ENCODE measurements at regions not wholly inside any gene's neighbourhood (a gene's known extent, or its start where the extent isn't known, plus 50 kb on each side); places are given as distances from the start of the nearest gene placed in this dataset.
"Not testable (repeated sequence)": the region's sequence is repeated elsewhere in the genome, so short reads cannot be mapped to it uniquely, and the experiment has no call there.

DNA sequence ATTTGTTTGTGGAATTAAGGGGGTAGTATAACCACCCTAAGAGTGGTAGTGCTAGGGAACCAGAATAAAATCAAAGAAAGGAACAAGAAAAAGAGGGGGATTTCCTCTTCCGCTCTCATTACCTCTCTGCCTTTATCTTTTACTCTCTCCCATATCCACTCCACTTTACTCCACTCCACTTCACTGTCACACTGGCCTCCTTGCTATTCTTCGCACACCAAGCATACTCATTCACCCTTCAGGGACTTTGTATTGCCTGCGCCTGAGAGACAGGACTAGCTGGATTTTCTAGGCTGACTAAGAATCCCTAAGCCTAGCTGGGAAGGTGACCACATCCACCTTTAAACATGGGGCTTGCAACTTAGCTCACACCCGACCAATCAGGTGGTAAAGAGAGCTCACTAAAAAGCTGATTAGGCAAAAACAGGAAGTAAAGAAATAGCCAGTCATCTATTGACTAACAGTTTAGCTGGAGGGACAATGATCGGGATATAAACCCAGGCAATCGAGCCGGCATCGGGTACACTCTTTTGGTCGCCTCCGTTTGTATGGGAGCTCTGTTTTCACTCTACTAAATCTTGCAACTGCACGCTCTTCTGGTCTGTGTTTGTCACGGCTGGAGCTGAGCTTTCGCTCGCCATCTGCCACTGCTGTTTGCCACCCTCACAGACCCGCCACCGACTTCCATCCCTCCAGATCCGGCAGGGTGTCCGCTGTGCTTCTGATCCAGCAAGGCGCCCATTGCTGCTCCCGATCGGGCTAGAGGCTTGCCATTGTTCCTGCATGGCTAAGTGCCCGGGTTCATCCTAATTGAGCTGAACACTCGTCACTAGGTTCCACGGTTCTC lies 121.8 kb downstream of the FAM170A start:
- Histone ChIP-seq H3K4me3 (ENCODE audit: low read length in 2 of 2) (no peak overlapping the region), H3K79me1 (ENCODE audit: low read depth, low read length) (no peaks in the 10 kb centered on the region), H2BK12ac (ENCODE audit: low read length) (no peak overlapping the region), H3K4ac (ENCODE audit: low read length) (no peak overlapping the region), H3K27ac (replicated peaks; ENCODE audit: low read length) (no peak overlapping the region), H3K4me2 (ENCODE audit: insufficient read depth, low read length, poor library complexity, severe bottlenecking) (no peak overlapping the region), H3K18ac (ENCODE audit: low read length) (no peak overlapping the region), H4K91ac (ENCODE audit: low read depth, low read length, poor library complexity) (no peak overlapping the region), H4K8ac (ENCODE audit: low read depth, low read length) (no peak overlapping the region), H2BK5ac (ENCODE audit: low read length) (no peak overlapping the region), H2AK5ac (ENCODE audit: low read depth, low read length) (no peak overlapping the region), H2BK120ac (ENCODE audit: low read depth, low read length) (no peak overlapping the region), H2AFZ (ENCODE audit: low read length) (no peak overlapping the region), H3K23ac (ENCODE audit: low read depth, low read length, poor library complexity) (no peak overlapping the region), H3K9ac (ENCODE audit: low read depth, low read length, poor library complexity) (no peak overlapping the region), H3K4me1 (ENCODE audit: control insufficient read depth in 2 of 2, insufficient read depth in 1 of 2, low read depth in 1 of 2, low read length in 2 of 2) (no peaks in the 10 kb centered on the region), H3K14ac (ENCODE audit: low read length) (no peak overlapping the region), H3K36me3 (replicated peaks in 1 of 2; ENCODE audit: control insufficient read depth in 2 of 2, insufficient read depth in 2 of 2, low read length in 2 of 2) (no peaks in the 10 kb centered on the region), H3K27me3 (ENCODE audit: control insufficient read depth in 3 of 3, insufficient read depth in 3 of 3, low read depth in 1 of 3, low read length in 3 of 3) (no peaks in the 10 kb centered on the region), H3K9me3 (replicated peaks in 1 of 2; ENCODE audit: control insufficient read depth in 2 of 2, insufficient read depth in 1 of 2, low read depth in 1 of 2, low read length in 2 of 2) (no peaks in the 10 kb centered on the region), H2BK15ac (ENCODE audit: low read length) (no peak overlapping the region)
- DNase-seq (ENCODE audit: low spot score), result no peak
- no CpG with 5 or more reads among the region's 24 CpGs for WGBS, 2 donors (ENCODE audit: extremely low coverage in 2 of 2, insufficient read length in 2 of 2, insufficient replicate concordance in 1 of 2)

DNA sequence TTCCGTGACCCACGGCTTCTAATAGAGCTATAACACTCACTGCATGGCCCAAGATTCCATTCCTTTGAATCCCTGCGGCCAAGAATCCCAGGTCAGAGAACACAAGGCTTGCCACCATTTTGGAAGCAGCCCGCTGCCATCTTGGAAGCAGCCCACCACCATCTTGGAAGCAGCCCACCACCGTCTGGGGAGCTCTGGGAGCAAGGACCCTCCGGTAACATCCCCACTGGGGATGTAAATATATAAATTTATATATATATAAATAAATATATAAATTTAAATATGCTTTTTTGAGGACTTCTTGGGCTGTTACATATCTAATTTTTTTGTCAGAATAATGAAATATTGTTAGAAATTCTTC lies 122.4 kb downstream of the FAM170A start:
- H2BK5ac ChIP-seq (ENCODE audit: low read length), result no peak overlapping the region
- H2AFZ ChIP-seq (ENCODE audit: low read length), result no peak overlapping the region
- H3K4me2 ChIP-seq (ENCODE audit: insufficient read depth, low read length, poor library complexity, severe bottlenecking), result no peak overlapping the region
- H2BK120ac ChIP-seq (ENCODE audit: low read depth, low read length), result no peak overlapping the region
- no peak for DNase-seq (ENCODE audit: low spot score)
- no CpG with 5 or more reads among the region's 6 CpGs for WGBS, 2 donors (ENCODE audit: extremely low coverage in 2 of 2, insufficient read length in 2 of 2, insufficient replicate concordance in 1 of 2)
- H2BK15ac ChIP-seq (ENCODE audit: low read length), result no peak overlapping the region
- H3K4me3 ChIP-seq (ENCODE audit: low read length in 2 of 2), result no peak overlapping the region
- H2BK12ac ChIP-seq (ENCODE audit: low read length), result no peak overlapping the region
- H3K4me1 ChIP-seq (ENCODE audit: control insufficient read depth in 2 of 2, insufficient read depth in 1 of 2, low read depth in 1 of 2, low read length in 2 of 2), result no peaks in the 10 kb centered on the region
- no peaks in the 10 kb centered on the region for H3K9me3 ChIP-seq (replicated peaks in 1 of 2; ENCODE audit: control insufficient read depth in 2 of 2, insufficient read depth in 1 of 2, low read depth in 1 of 2, low read length in 2 of 2)
- no peak overlapping the region for H3K4ac ChIP-seq (ENCODE audit: low read length)
- H3K79me1 ChIP-seq (ENCODE audit: low read depth, low read length), result no peaks in the 10 kb centered on the region
- no peak overlapping the region for H3K14ac ChIP-seq (ENCODE audit: low read length)
- no peak overlapping the region for H4K91ac ChIP-seq (ENCODE audit: low read depth, low read length, poor library complexity)
- H3K18ac ChIP-seq (ENCODE audit: low read length), result no peak overlapping the region
- H3K9ac ChIP-seq (ENCODE audit: low read depth, low read length, poor library complexity), result no peak overlapping the region
- H2AK5ac ChIP-seq (ENCODE audit: low read depth, low read length), result no peak overlapping the region
- no peak overlapping the region for H3K27ac ChIP-seq (replicated peaks; ENCODE audit: low read length)
- no peaks in the 10 kb centered on the region for H3K27me3 ChIP-seq (ENCODE audit: control insufficient read depth in 3 of 3, insufficient read depth in 3 of 3, low read depth in 1 of 3, low read length in 3 of 3)
- no peak overlapping the region for H4K8ac ChIP-seq (ENCODE audit: low read depth, low read length)
- no peaks in the 10 kb centered on the region for H3K36me3 ChIP-seq (replicated peaks in 1 of 2; ENCODE audit: control insufficient read depth in 2 of 2, insufficient read depth in 2 of 2, low read length in 2 of 2)
- H3K23ac ChIP-seq (ENCODE audit: low read depth, low read length, poor library complexity), result no peak overlapping the region

DNA sequence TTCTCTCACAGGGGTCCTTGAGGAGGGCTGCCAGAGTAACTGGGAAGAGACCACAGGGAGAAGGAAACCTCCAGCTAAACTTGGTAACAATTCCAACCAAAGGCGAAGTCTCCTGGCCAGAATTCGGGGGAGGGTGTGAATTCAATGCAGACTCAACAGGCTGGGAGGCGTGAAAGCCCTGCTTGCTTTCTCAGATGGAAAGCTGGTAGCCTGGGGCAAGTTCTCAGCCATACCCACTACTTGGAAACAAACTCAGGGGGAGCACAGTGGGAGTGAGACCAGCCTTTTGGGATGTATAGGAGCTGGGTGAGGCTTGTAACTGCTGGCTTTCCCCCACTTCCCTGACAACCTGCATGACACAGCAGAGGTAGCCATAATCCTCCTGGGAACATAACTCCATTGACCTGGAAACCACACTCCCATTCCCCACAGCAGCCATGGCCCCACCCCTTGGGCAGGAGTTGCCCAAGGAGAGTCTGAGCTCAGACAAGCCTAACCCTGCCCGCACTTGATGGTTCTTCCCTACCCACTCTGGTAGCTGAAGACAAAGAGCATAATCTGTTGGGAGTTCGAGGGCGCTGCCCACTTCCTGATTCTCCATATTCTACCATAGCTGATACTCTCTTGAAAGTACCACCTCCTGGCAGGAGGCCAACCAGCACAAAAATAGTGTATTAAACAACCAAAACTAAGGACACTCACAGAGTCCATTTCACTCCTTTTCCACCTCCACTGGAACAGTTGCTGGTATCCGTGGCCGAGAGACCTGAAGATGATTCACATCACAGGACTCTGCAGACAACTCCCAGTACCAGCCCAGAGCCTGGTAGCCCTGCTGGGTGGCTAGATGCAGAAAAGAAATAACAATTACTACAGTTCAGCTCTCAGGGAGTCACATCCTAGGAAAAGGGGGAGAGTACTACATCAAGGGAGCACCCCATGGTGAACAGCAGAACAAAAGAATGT lies 123.8 kb downstream of the FAM170A start:
- H2BK15ac ChIP-seq (ENCODE audit: low read length), result no peak overlapping the region
- no peak overlapping the region for H2BK12ac ChIP-seq (ENCODE audit: low read length)
- H3K9ac ChIP-seq (ENCODE audit: low read depth, low read length, poor library complexity), result no peak overlapping the region
- no peaks in the 10 kb centered on the region for H3K79me1 ChIP-seq (ENCODE audit: low read depth, low read length)
- WGBS, 2 donors (ENCODE audit: extremely low coverage in 2 of 2, insufficient read length in 2 of 2, insufficient replicate concordance in 1 of 2), result no CpG with 5 or more reads among the region's 8 CpGs
- no peak overlapping the region for H2AK5ac ChIP-seq (ENCODE audit: low read depth, low read length)
- no peak overlapping the region for H4K91ac ChIP-seq (ENCODE audit: low read depth, low read length, poor library complexity)
- H2BK5ac ChIP-seq (ENCODE audit: low read length), result no peak overlapping the region
- H3K36me3 ChIP-seq (replicated peaks in 1 of 2; ENCODE audit: control insufficient read depth in 2 of 2, insufficient read depth in 2 of 2, low read length in 2 of 2), result no peaks in the 10 kb centered on the region
- H3K27ac ChIP-seq (replicated peaks; ENCODE audit: low read length), result no peak overlapping the region
- no peaks in the 10 kb centered on the region for H3K9me3 ChIP-seq (replicated peaks in 1 of 2; ENCODE audit: control insufficient read depth in 2 of 2, insufficient read depth in 1 of 2, low read depth in 1 of 2, low read length in 2 of 2)
- no peak overlapping the region for H3K18ac ChIP-seq (ENCODE audit: low read length)
- H2BK120ac ChIP-seq (ENCODE audit: low read depth, low read length), result no peak overlapping the region
- no peak overlapping the region for H2AFZ ChIP-seq (ENCODE audit: low read length)
- no peak for DNase-seq (ENCODE audit: low spot score)
- no peak overlapping the region for H3K23ac ChIP-seq (ENCODE audit: low read depth, low read length, poor library complexity)
- H4K8ac ChIP-seq (ENCODE audit: low read depth, low read length), result no peak overlapping the region
- H3K4me3 ChIP-seq (ENCODE audit: low read length in 2 of 2), result no peak overlapping the region
- no peak overlapping the region for H3K14ac ChIP-seq (ENCODE audit: low read length)
- H3K4ac ChIP-seq (ENCODE audit: low read length), result no peak overlapping the region
- no peaks in the 10 kb centered on the region for H3K4me1 ChIP-seq (ENCODE audit: control insufficient read depth in 2 of 2, insufficient read depth in 1 of 2, low read depth in 1 of 2, low read length in 2 of 2)
- H3K27me3 ChIP-seq (ENCODE audit: control insufficient read depth in 3 of 3, insufficient read depth in 3 of 3, low read depth in 1 of 3, low read length in 3 of 3), result no peaks in the 10 kb centered on the region
- no peak overlapping the region for H3K4me2 ChIP-seq (ENCODE audit: insufficient read depth, low read length, poor library complexity, severe bottlenecking)

DNA sequence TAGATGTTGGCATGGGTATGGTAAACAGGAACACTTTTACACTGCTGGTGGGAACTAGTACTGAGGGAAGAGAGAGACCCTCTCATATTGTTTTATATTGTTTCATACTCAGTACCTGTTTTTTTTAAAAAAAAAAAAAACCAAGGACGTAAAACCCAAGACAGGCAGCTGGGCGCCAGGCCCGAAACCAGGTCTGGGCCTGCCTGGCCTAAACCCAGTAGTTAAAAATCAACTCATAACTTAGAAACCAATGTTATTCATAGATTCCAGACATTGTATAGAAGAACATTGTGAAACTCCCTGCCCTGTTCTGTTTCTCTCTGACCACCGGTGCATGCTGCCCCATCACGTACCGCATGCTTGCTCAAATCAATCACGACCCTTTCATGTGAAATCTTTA lies 125.5 kb downstream of the FAM170A start:
- not testable (repeated sequence) for H3K18ac ChIP-seq (ENCODE audit: low read length); H3K36me3 ChIP-seq (replicated peaks in 1 of 2; ENCODE audit: control insufficient read depth in 2 of 2, insufficient read depth in 2 of 2, low read length in 2 of 2); H4K91ac ChIP-seq (ENCODE audit: low read depth, low read length, poor library complexity); H3K4me2 ChIP-seq (ENCODE audit: insufficient read depth, low read length, poor library complexity, severe bottlenecking); H4K8ac ChIP-seq (ENCODE audit: low read depth, low read length); H2AFZ ChIP-seq (ENCODE audit: low read length); H2BK5ac ChIP-seq (ENCODE audit: low read length); H2BK120ac ChIP-seq (ENCODE audit: low read depth, low read length); DNase-seq (ENCODE audit: low spot score); H3K27ac ChIP-seq (replicated peaks; ENCODE audit: low read length); H3K27me3 ChIP-seq (ENCODE audit: control insufficient read depth in 3 of 3, insufficient read depth in 3 of 3, low read depth in 1 of 3, low read length in 3 of 3); H2AK5ac ChIP-seq (ENCODE audit: low read depth, low read length); H3K14ac ChIP-seq (ENCODE audit: low read length); H3K4me1 ChIP-seq (ENCODE audit: control insufficient read depth in 2 of 2, insufficient read depth in 1 of 2, low read depth in 1 of 2, low read length in 2 of 2); H3K9me3 ChIP-seq (replicated peaks in 1 of 2; ENCODE audit: control insufficient read depth in 2 of 2, insufficient read depth in 1 of 2, low read depth in 1 of 2, low read length in 2 of 2); H3K23ac ChIP-seq (ENCODE audit: low read depth, low read length, poor library complexity); H2BK12ac ChIP-seq (ENCODE audit: low read length); H3K79me1 ChIP-seq (ENCODE audit: low read depth, low read length); H2BK15ac ChIP-seq (ENCODE audit: low read length); H3K4me3 ChIP-seq (ENCODE audit: low read length in 2 of 2); H3K4ac ChIP-seq (ENCODE audit: low read length); H3K9ac ChIP-seq (ENCODE audit: low read depth, low read length, poor library complexity)
- no CpG with 5 or more reads among the region's 7 CpGs for WGBS, 2 donors (ENCODE audit: extremely low coverage in 2 of 2, insufficient read length in 2 of 2, insufficient replicate concordance in 1 of 2)

All from neuronal stem cell (in vitro differentiated cells).